Mesenchymal stem cell (in vitro differentiated cells and primary cell): ENCODE measurements at regions not wholly inside any gene's neighbourhood (a gene's known extent, or its start where the extent isn't known, plus 50 kb on each side); places are given as distances from the start of the nearest gene placed in this dataset.

Source experiments
- DNase-seq: peaks from one replicate; pipeline ENCODE4 v3.0.0-alpha.2; 2013
- H2AFZ ChIP-seq: one replicate; pipeline ENCODE4 v1.6.1; 2013; ENCODE audit warnings: low read depth, mild to moderate bottlenecking, control low read depth, inconsistent platforms, low read length, moderate library complexity
- H2AK5ac ChIP-seq: 2 replicates; pipeline ENCODE4 v1.6.1; 2013; ENCODE audit warnings: low read length, moderate library complexity, mild to moderate bottlenecking, inconsistent platforms; ENCODE audit not compliant: severe bottlenecking
- H2BK120ac ChIP-seq: one replicate; pipeline ENCODE4 v1.6.1; 2013; ENCODE audit warnings: low read depth, mild to moderate bottlenecking, inconsistent platforms, low read length, moderate library complexity
- H2BK12ac ChIP-seq, 2 experiments: one replicate each; pipeline ENCODE4 v1.6.1; 2013; ENCODE audit warnings: inconsistent platforms in 2 of 2, low read length in 2 of 2, mild to moderate bottlenecking in 2 of 2, moderate library complexity in 2 of 2, control low read depth in 1 of 2
- H2BK15ac ChIP-seq: one replicate; pipeline ENCODE4 v1.6.1; 2013; ENCODE audit warnings: mild to moderate bottlenecking, low read depth, inconsistent platforms; ENCODE audit not compliant: poor library complexity, severe bottlenecking
- H2BK5ac ChIP-seq: 2 replicates; pipeline ENCODE4 v1.6.1; 2013; ENCODE audit warnings: low read depth, mild to moderate bottlenecking, low read length, control low read depth, inconsistent platforms; ENCODE audit not compliant: poor library complexity, severe bottlenecking
- H3K14ac ChIP-seq, 2 experiments: one replicate each; pipeline ENCODE4 v1.6.1; 2013; ENCODE audit warnings: inconsistent platforms in 2 of 2, low read length in 2 of 2, control low read depth in 1 of 2, mild to moderate bottlenecking in 1 of 2, moderate library complexity in 1 of 2
- H3K18ac ChIP-seq, 2 experiments: one replicate each; pipeline ENCODE4 v1.6.1; 2013; ENCODE audit warnings: inconsistent platforms in 2 of 2, low read length in 2 of 2, control low read depth in 1 of 2, low read depth in 1 of 2, mild to moderate bottlenecking in 1 of 2
- H3K23ac ChIP-seq, 2 experiments: one replicate each; pipeline ENCODE4 v1.6.1; 2013; ENCODE audit warnings: inconsistent platforms in 2 of 2, low read length in 2 of 2, mild to moderate bottlenecking in 2 of 2, moderate library complexity in 2 of 2, control low read depth in 1 of 2
- H3K27ac ChIP-seq: 2 replicates; pipeline ENCODE4 v1.5.1; 2013; ENCODE audit warnings: mild to moderate bottlenecking, moderate library complexity, low read length, control low read depth, inconsistent platforms; ENCODE audit not compliant: poor library complexity, severe bottlenecking
- H3K27me3 ChIP-seq, 2 experiments: 2 replicates each; pipeline versions ENCODE4 v1.6.1 to v1.7.0; 2013; ENCODE audit warnings: low read length in 2 of 2, mild to moderate bottlenecking in 2 of 2, moderate library complexity in 2 of 2, control low read depth in 1 of 2, inconsistent platforms in 1 of 2; ENCODE audit not compliant: control insufficient read depth in 1 of 2, insufficient read depth in 1 of 2
- H3K36me3 ChIP-seq, 2 experiments: 2 replicates each; pipeline versions ENCODE4 v1.6.1 to v1.7.0; 2013; ENCODE audit warnings: low read length in 2 of 2, control low read depth in 1 of 2, inconsistent platforms in 1 of 2, low read depth in 1 of 2, mild to moderate bottlenecking in 1 of 2; ENCODE audit not compliant: insufficient read depth in 2 of 2, control insufficient read depth in 1 of 2
- H3K4ac ChIP-seq, 2 experiments: one replicate each; pipeline ENCODE4 v1.6.1; 2013; ENCODE audit warnings: inconsistent platforms in 2 of 2, low read length in 2 of 2, mild to moderate bottlenecking in 2 of 2, moderate library complexity in 2 of 2, control low read depth in 1 of 2, low read depth in 1 of 2
- H3K4me1 ChIP-seq: 2 replicates; pipeline ENCODE4 v1.6.1; 2013; ENCODE audit warnings: low read depth, low read length, control low read depth; ENCODE audit not compliant: control insufficient read depth, insufficient read depth
- H3K4me2 ChIP-seq: 2 replicates; pipeline ENCODE4 v1.6.1; 2013; ENCODE audit warnings: low read length, mild to moderate bottlenecking, inconsistent platforms; ENCODE audit not compliant: poor library complexity, severe bottlenecking
- H3K4me3 ChIP-seq, 2 experiments: 2 replicates each; pipeline versions ENCODE4 v1.5.1 to v1.7.0; 2013; ENCODE audit warnings: low read length in 2 of 2, mild to moderate bottlenecking in 2 of 2, control low read depth in 1 of 2, low read depth in 1 of 2; ENCODE audit not compliant: insufficient read depth in 1 of 2
- H3K79me1 ChIP-seq: replicated peaks from 2 replicates; pipeline ENCODE4 v1.6.1; 2013; ENCODE audit warnings: mild to moderate bottlenecking, control low read depth, low read length, inconsistent platforms; ENCODE audit not compliant: poor library complexity, severe bottlenecking
- H3K9ac ChIP-seq: 2 replicates; pipeline ENCODE4 v1.7.0; 2013; ENCODE audit warnings: mild to moderate bottlenecking, low read length, moderate library complexity
- H3K9me3 ChIP-seq: 2 replicates; pipeline ENCODE4 v1.7.0; 2013; ENCODE audit warnings: mild to moderate bottlenecking, low read length; ENCODE audit not compliant: control insufficient read depth
- H4K8ac ChIP-seq: one replicate; pipeline ENCODE4 v1.6.1; 2013; ENCODE audit warnings: inconsistent platforms, mild to moderate bottlenecking, low read length, moderate library complexity
- H4K91ac ChIP-seq: one replicate; pipeline ENCODE4 v1.6.1; 2013; ENCODE audit warnings: mild to moderate bottlenecking, low read length, inconsistent platforms
- WGBS: methylation state at CpG from one replicate; pipeline ENCODE4 v1.1.7; 2013; ENCODE audit warnings: mixed read lengths; 5-methylcytosine and 5-hydroxymethylcytosine counted together

DNA sequence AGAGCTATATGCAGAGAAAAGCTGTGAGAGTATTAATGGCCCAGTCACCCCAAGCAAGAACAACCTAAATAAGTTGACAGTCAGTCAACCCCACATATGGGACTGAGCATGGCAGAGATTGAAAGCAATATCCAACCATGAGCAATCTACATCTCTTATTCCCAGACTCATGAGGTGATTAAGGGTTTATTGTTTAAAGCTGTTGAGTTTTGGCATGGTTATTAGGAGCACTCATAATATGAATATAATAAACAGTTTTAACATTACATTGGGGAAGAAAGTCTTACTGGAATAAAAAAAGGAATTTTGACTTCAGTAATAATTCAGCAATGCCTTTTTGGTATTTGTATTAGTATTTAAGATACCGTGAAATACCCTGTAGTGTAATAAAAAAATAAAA lies 1627.4 kb downstream of the STIM2 start:
- Histone ChIP-seq H3K4me1 (no peaks in the 10 kb centered on the region), H3K9me3 (no peaks in the 10 kb centered on the region), H4K8ac (no peak overlapping the region), H4K91ac (no peak overlapping the region), H3K4me2 (no peak overlapping the region), H2AFZ (no peak overlapping the region), H3K79me1 (no peaks in the 10 kb centered on the region), H2BK120ac (no peak overlapping the region), H2AK5ac (no peak overlapping the region), H3K14ac (no peak overlapping the region), H3K23ac (no peak overlapping the region), H3K36me3 (no peaks in the 10 kb centered on the region), H3K27ac (no peak overlapping the region), H3K9ac (no peak overlapping the region), H3K27me3 (no peaks in the 10 kb centered on the region), H3K4me3 (no peak overlapping the region), H2BK15ac (no peak overlapping the region), H2BK12ac (no peak overlapping the region), H3K4ac (no peak overlapping the region), H2BK5ac (no peak overlapping the region), H3K18ac (no peak overlapping the region)
- WGBS: no CpG with 5 or more reads among the region's 1 CpG
- no peak for DNase-seq

DNA sequence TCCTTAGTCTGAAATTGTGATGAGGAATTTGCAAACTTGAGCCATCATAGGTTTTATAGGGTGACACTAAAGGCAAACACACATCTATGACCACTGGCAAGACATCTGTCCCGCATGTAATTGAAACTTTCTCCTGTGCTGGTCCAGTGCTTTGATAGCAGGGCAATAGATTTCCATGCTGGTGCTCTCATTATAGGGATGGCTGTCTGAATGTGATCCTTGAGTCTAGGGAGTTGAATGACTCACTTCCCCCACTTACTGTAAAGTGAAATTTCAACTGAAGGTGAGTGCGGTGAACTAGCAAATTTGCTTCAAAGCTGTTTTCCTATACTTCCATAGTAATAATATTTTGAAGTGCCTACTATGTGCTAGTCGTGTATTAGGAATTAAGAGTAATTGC lies 1630.0 kb downstream of the STIM2 start:
- Histone ChIP-seq H4K8ac (no peak overlapping the region), H3K27me3 (no peaks in the 10 kb centered on the region), H3K23ac (no peak overlapping the region), H3K36me3 (no peaks in the 10 kb centered on the region), H3K27ac (no peak overlapping the region), H2BK120ac (no peak overlapping the region), H3K79me1 (no peaks in the 10 kb centered on the region), H3K4me1 (no peaks in the 10 kb centered on the region), H3K18ac (no peak overlapping the region), H3K9me3 (no peaks in the 10 kb centered on the region), H2BK15ac (no peak overlapping the region), H3K9ac (no peak overlapping the region), H2AFZ (no peak overlapping the region), H3K14ac (no peak overlapping the region), H2AK5ac (no peak overlapping the region), H4K91ac (no peak overlapping the region), H2BK12ac (no peak overlapping the region), H3K4me2 (peak overlapping the region; percentile 5), H3K4ac (no peak overlapping the region), H2BK5ac (no peak overlapping the region), H3K4me3 (no peak overlapping the region)
- no peak for DNase-seq
- WGBS: 89% methylated on average over 1 of the region's 3 CpGs

DNA sequence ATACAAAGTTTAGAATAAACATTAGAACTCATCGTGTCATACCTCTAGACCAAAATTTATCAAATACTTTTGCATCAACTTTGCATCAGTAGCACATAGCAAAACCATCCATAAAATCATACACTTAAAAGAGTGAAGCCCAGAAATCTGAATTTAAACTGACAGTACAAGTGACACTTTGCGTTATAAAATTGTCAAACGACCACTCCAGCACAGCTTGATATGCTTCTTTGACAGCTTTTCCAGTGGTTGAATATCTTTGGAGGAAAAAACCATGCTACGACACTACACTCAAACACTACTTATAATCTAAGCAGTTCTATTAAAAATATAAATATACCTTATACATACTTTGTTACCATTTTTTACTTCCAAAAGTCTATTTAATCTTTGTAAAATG lies 1644.4 kb downstream of the STIM2 start:
- Histone ChIP-seq H2AFZ (no peak overlapping the region), H2BK5ac (no peak overlapping the region), H3K27ac (no peak overlapping the region), H3K4ac (no peak overlapping the region), H3K9ac (no peak overlapping the region), H3K23ac (no peak overlapping the region), H3K36me3 (no peaks in the 10 kb centered on the region), H3K4me3 (no peak overlapping the region), H3K14ac (no peak overlapping the region), H2AK5ac (no peak overlapping the region), H3K4me1 (no peaks in the 10 kb centered on the region), H3K27me3 (no peaks in the 10 kb centered on the region), H3K79me1 (no peaks in the 10 kb centered on the region), H3K4me2 (no peak overlapping the region), H4K91ac (no peak overlapping the region), H3K9me3 (no peaks in the 10 kb centered on the region), H3K18ac (no peak overlapping the region), H2BK12ac (no peak overlapping the region), H4K8ac (no peak overlapping the region), H2BK15ac (no peak overlapping the region), H2BK120ac (no peak overlapping the region)
- DNase-seq: no peak
- 94% methylated on average over 3 of the region's 4 CpGs for WGBS

DNA sequence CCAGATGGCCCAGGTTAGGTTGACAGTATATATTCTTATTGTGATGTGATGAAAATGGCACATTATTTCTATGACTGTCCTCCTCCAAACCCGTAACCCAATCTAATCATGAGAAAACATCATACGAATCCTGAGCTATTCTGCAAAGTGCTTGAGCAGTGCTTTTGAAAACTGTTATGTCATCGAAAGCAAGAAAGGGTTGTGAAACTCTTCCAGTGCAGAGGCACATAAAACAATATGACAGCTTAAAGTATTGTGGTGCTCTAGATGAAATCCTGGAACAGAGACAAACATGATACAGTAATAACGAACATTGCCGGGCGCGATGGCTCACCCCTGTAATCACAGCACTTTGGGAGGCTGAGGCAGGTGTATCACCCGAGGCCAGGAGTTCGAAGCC lies 1648.0 kb downstream of the STIM2 start:
- Histone ChIP-seq H4K91ac (no peak overlapping the region), H3K4me2 (no peak overlapping the region), H3K4me1 (no peaks in the 10 kb centered on the region), H3K27me3 (no peaks in the 10 kb centered on the region), H3K4me3 (no peak overlapping the region), H3K4ac (no peak overlapping the region), H3K36me3 (no peaks in the 10 kb centered on the region), H2BK120ac (no peak overlapping the region), H3K79me1 (no peaks in the 10 kb centered on the region), H2BK5ac (no peak overlapping the region), H4K8ac (no peak overlapping the region), H2BK12ac (no peak overlapping the region), H3K18ac (no peak overlapping the region), H2BK15ac (no peak overlapping the region), H2AFZ (no peak overlapping the region), H3K9ac (no peak overlapping the region), H3K23ac (no peak overlapping the region), H3K14ac (no peak overlapping the region), H3K9me3 (no peaks in the 10 kb centered on the region), H2AK5ac (no peak overlapping the region), H3K27ac (no peak overlapping the region)
- WGBS: 96% methylated on average over 9 of the region's 9 CpGs
- DNase-seq: no peak
